ENCODE measurements at regions not wholly inside any gene's neighbourhood (a gene's known extent, or its start where the extent isn't known, plus 50 kb on each side); places are given as distances from the start of the nearest gene placed in this dataset.

DNA sequence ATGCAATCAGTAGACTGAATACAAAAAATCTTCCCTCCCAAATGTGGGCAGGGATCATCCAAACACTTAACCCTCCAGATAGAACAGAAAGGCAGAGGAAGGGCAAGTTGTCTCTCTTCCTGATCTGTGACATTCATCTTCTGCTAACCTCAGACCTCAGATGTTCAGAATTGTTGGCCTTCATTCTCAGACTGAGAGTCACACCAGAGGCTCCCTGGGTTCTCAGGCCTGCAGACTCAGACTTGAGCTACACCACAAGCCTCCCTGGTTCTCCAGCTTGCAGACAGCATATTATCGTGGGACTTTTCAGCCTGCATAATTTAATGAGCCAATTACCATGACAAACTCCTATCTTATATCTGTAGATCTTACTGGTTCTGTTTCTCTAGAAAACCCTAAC, 1471.6 kb upstream of the ADGRL3 start:
- ATAC-seq (no peak), DNase-seq (ENCODE audit: low spot score) (no peak)
- Histone ChIP-seq H3K27ac (ENCODE audit: low read depth) (no peak overlapping the region), H3K79me2 (replicated peaks; ENCODE audit: insufficient read depth) (no peaks in the 10 kb centered on the region), H3K4me3 (no peak overlapping the region), H3K9me2 (ENCODE audit: insufficient read depth) (no peaks in the 10 kb centered on the region), H3K4me2 (no peak overlapping the region), H3K27me3 (ENCODE audit: insufficient read depth) (no peaks in the 10 kb centered on the region), H2AFZ (peak overlapping the region; percentile 93; the same call in 1 of the 2 replicates), H3F3A (replicated peaks; ENCODE audit: low read depth) (no peaks in the 10 kb centered on the region), H3K36me3 (ENCODE audit: insufficient read depth) (0 out of 2 replicates have a peak, but pooled peaks cover 5% of the 10 kb centered on the region), H3K4me1 (ENCODE audit: insufficient read depth) (no peaks in the 10 kb centered on the region), H4K20me1 (replicated peaks; ENCODE audit: insufficient read depth) (no peaks in the 10 kb centered on the region)
- peaks cover 14% of the 10 kb centered on the region for H3K9me3 Mint-ChIP-seq
- H3K27me3 Mint-ChIP-seq (ENCODE audit: insufficient read depth, low read depth, poor library complexity): peaks cover under 1% of the 10 kb centered on the region
- peaks cover 12% of the 10 kb centered on the region for H3K36me3 Mint-ChIP-seq (ENCODE audit: low read depth)
- TF ChIP-seq JUNB (IDR thresholded peaks at IDR 0.05; ENCODE audit: unreplicated experiment) (no peak), ZNF114 (CRISPR knock-in tag; IDR thresholded peaks at IDR 0.05) (no peak), STAT1 (IDR thresholded peaks at IDR 0.05; ENCODE audit: unreplicated experiment) (no peak), CREB1 (CRISPR knock-in tag; IDR thresholded peaks at IDR 0.05; ENCODE audit: low read depth) (no peak), NANOG (IDR thresholded peaks at IDR 0.05; ENCODE audit: borderline replicate concordance) (no peak), EZH2phosphoT487 (IDR thresholded peaks at IDR 0.05; ENCODE audit: unreplicated experiment) (no peak), EZH2 (IDR thresholded peaks at IDR 0.05; ENCODE audit: low read depth, unreplicated experiment) (no peak), ZNF331 (CRISPR knock-in tag; IDR thresholded peaks at IDR 0.05; ENCODE audit: low read depth) (no peak), POLR2AphosphoS5 (IDR thresholded peaks at IDR 0.05; ENCODE audit: low read depth) (no peak)
- TF ChIP-seq, protein P1, sequence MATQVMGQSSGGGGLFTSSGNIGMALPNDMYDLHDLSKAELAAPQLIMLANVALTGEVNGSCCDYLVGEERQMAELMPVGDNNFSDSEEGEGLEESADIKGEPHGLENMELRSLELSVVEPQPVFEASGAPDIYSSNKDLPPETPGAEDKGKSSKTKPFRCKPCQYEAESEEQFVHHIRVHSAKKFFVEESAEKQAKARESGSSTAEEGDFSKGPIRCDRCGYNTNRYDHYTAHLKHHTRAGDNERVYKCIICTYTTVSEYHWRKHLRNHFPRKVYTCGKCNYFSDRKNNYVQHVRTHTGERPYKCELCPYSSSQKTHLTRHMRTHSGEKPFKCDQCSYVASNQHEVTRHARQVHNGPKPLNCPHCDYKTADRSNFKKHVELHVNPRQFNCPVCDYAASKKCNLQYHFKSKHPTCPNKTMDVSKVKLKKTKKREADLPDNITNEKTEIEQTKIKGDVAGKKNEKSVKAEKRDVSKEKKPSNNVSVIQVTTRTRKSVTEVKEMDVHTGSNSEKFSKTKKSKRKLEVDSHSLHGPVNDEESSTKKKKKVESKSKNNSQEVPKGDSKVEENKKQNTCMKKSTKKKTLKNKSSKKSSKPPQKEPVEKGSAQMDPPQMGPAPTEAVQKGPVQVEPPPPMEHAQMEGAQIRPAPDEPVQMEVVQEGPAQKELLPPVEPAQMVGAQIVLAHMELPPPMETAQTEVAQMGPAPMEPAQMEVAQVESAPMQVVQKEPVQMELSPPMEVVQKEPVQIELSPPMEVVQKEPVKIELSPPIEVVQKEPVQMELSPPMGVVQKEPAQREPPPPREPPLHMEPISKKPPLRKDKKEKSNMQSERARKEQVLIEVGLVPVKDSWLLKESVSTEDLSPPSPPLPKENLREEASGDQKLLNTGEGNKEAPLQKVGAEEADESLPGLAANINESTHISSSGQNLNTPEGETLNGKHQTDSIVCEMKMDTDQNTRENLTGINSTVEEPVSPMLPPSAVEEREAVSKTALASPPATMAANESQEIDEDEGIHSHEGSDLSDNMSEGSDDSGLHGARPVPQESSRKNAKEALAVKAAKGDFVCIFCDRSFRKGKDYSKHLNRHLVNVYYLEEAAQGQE (IDR thresholded peaks at IDR 0.05; ENCODE audit: unreplicated experiment): no peak
- TF ChIP-seq, protein P2, sequence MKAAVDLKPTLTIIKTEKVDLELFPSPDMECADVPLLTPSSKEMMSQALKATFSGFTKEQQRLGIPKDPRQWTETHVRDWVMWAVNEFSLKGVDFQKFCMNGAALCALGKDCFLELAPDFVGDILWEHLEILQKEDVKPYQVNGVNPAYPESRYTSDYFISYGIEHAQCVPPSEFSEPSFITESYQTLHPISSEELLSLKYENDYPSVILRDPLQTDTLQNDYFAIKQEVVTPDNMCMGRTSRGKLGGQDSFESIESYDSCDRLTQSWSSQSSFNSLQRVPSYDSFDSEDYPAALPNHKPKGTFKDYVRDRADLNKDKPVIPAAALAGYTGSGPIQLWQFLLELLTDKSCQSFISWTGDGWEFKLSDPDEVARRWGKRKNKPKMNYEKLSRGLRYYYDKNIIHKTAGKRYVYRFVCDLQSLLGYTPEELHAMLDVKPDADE (IDR thresholded peaks at IDR 0.05): no peak
- TF ChIP-seq, protein P3, sequence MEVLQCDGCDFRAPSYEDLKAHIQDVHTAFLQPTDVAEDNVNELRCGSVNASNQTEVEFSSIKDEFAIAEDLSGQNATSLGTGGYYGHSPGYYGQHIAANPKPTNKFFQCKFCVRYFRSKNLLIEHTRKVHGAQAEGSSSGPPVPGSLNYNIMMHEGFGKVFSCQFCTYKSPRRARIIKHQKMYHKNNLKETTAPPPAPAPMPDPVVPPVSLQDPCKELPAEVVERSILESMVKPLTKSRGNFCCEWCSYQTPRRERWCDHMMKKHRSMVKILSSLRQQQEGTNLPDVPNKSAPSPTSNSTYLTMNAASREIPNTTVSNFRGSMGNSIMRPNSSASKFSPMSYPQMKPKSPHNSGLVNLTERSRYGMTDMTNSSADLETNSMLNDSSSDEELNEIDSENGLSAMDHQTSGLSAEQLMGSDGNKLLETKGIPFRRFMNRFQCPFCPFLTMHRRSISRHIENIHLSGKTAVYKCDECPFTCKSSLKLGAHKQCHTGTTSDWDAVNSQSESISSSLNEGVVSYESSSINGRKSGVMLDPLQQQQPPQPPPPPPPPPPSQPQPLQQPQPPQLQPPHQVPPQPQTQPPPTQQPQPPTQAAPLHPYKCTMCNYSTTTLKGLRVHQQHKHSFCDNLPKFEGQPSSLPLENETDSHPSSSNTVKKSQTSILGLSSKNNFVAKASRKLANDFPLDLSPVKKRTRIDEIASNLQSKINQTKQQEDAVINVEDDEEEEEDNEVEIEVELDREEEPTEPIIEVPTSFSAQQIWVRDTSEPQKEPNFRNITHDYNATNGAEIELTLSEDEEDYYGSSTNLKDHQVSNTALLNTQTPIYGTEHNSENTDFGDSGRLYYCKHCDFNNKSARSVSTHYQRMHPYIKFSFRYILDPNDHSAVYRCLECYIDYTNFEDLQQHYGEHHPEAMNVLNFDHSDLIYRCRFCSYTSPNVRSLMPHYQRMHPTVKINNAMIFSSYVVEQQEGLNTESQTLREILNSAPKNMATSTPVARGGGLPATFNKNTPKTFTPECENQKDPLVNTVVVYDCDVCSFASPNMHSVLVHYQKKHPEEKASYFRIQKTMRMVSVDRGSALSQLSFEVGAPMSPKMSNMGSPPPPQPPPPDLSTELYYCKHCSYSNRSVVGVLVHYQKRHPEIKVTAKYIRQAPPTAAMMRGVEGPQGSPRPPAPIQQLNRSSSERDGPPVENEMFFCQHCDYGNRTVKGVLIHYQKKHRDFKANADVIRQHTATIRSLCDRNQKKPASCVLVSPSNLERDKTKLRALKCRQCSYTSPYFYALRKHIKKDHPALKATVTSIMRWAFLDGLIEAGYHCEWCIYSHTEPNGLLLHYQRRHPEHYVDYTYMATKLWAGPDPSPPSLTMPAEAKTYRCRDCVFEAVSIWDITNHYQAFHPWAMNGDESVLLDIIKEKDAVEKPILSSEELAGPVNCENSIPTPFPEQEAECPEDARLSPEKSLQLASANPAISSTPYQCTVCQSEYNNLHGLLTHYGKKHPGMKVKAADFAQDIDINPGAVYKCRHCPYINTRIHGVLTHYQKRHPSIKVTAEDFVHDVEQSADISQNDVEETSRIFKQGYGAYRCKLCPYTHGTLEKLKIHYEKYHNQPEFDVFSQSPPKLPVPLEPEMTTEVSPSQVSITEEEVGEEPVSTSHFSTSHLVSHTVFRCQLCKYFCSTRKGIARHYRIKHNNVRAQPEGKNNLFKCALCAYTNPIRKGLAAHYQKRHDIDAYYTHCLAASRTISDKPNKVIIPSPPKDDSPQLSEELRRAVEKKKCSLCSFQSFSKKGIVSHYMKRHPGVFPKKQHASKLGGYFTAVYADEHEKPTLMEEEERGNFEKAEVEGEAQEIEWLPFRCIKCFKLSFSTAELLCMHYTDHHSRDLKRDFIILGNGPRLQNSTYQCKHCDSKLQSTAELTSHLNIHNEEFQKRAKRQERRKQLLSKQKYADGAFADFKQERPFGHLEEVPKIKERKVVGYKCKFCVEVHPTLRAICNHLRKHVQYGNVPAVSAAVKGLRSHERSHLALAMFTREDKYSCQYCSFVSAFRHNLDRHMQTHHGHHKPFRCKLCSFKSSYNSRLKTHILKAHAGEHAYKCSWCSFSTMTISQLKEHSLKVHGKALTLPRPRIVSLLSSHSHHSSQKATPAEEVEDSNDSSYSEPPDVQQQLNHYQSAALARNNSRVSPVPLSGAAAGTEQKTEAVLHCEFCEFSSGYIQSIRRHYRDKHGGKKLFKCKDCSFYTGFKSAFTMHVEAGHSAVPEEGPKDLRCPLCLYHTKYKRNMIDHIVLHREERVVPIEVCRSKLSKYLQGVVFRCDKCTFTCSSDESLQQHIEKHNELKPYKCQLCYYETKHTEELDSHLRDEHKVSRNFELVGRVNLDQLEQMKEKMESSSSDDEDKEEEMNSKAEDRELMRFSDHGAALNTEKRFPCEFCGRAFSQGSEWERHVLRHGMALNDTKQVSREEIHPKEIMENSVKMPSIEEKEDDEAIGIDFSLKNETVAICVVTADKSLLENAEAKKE (CRISPR knock-in tag; IDR thresholded peaks at IDR 0.05): no peak
- TF ChIP-seq, protein P4, sequence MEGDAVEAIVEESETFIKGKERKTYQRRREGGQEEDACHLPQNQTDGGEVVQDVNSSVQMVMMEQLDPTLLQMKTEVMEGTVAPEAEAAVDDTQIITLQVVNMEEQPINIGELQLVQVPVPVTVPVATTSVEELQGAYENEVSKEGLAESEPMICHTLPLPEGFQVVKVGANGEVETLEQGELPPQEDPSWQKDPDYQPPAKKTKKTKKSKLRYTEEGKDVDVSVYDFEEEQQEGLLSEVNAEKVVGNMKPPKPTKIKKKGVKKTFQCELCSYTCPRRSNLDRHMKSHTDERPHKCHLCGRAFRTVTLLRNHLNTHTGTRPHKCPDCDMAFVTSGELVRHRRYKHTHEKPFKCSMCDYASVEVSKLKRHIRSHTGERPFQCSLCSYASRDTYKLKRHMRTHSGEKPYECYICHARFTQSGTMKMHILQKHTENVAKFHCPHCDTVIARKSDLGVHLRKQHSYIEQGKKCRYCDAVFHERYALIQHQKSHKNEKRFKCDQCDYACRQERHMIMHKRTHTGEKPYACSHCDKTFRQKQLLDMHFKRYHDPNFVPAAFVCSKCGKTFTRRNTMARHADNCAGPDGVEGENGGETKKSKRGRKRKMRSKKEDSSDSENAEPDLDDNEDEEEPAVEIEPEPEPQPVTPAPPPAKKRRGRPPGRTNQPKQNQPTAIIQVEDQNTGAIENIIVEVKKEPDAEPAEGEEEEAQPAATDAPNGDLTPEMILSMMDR (conservative IDR thresholded peaks at IDR 0.05; ENCODE audit: low read depth in 2 of 2): no peak
- 0 out of 3 replicates have a peak, but pooled peaks cover 5% of the 10 kb centered on the region for H3K4me1 Mint-ChIP-seq
- H3K27ac Mint-ChIP-seq: no peak overlapping the region
- no peak overlapping the region for H3K4me3 Mint-ChIP-seq
